ENCODE measurements at regions not wholly inside any gene's neighbourhood (a gene's known extent, or its start where the extent isn't known, plus 50 kb on each side); places are given as distances from the start of the nearest gene placed in this dataset.

- no peak overlapping the region for H4K8ac ChIP-seq (ENCODE audit: low read depth, low read length)
- H3K79me1 ChIP-seq (ENCODE audit: low read depth, low read length), result no peaks in the 10 kb centered on the region
- H3K9ac ChIP-seq (ENCODE audit: low read depth, low read length, poor library complexity), result no peak overlapping the region
- no peak overlapping the region for H3K4me2 ChIP-seq (ENCODE audit: insufficient read depth, low read length, poor library complexity, severe bottlenecking)
- no peaks in the 10 kb centered on the region for H3K36me3 ChIP-seq (replicated peaks in 1 of 2; ENCODE audit: control insufficient read depth in 2 of 2, insufficient read depth in 2 of 2, low read length in 2 of 2)
- H4K91ac ChIP-seq (ENCODE audit: low read depth, low read length, poor library complexity), result no peak overlapping the region
- H3K27ac ChIP-seq (replicated peaks; ENCODE audit: low read length), result no peak overlapping the region
- no peak overlapping the region for H2BK5ac ChIP-seq (ENCODE audit: low read length)
- peaks cover 0 to 3% of the 10 kb centered on the region in 2 donors for H3K9me3 ChIP-seq (replicated peaks in 1 of 2; ENCODE audit: control insufficient read depth in 2 of 2, insufficient read depth in 1 of 2, low read depth in 1 of 2, low read length in 2 of 2)
- no peak overlapping the region for H2BK12ac ChIP-seq (ENCODE audit: low read length)
- no peak overlapping the region for H3K4me3 ChIP-seq (ENCODE audit: low read length in 2 of 2)
- H3K4me1 ChIP-seq (ENCODE audit: control insufficient read depth in 2 of 2, insufficient read depth in 1 of 2, low read depth in 1 of 2, low read length in 2 of 2), result no peaks in the 10 kb centered on the region
- H3K4ac ChIP-seq (ENCODE audit: low read length), result no peak overlapping the region
- no peak overlapping the region for H3K18ac ChIP-seq (ENCODE audit: low read length)
- H3K27me3 ChIP-seq (ENCODE audit: control insufficient read depth in 3 of 3, insufficient read depth in 3 of 3, low read depth in 1 of 3, low read length in 3 of 3), result no peaks in the 10 kb centered on the region
- H3K14ac ChIP-seq (ENCODE audit: low read length), result no peak overlapping the region
- no CpG with 5 or more reads among the region's 1 CpG for WGBS, 2 donors (ENCODE audit: extremely low coverage in 2 of 2, insufficient read length in 2 of 2, insufficient replicate concordance in 1 of 2)
- H2BK15ac ChIP-seq (ENCODE audit: low read length), result no peak overlapping the region
- no peak overlapping the region for H2AFZ ChIP-seq (ENCODE audit: low read length)
- H3K23ac ChIP-seq (ENCODE audit: low read depth, low read length, poor library complexity), result no peak overlapping the region
- H2AK5ac ChIP-seq (ENCODE audit: low read depth, low read length), result no peak overlapping the region
- DNase-seq (ENCODE audit: low spot score), result no peak
- H2BK120ac ChIP-seq (ENCODE audit: low read depth, low read length), result no peak overlapping the region
Measured at GRCh38 chr3:55205990-55206389, 278.1 kb upstream of the LRTM1 start.

- Histone ChIP-seq H3K27me3 (ENCODE audit: control insufficient read depth in 3 of 3, insufficient read depth in 3 of 3, low read depth in 1 of 3, low read length in 3 of 3) (no peaks in the 10 kb centered on the region), H3K4ac (ENCODE audit: low read length) (no peak overlapping the region), H3K4me3 (ENCODE audit: low read length in 2 of 2) (no peak overlapping the region), H3K18ac (ENCODE audit: low read length) (no peak overlapping the region), H2AFZ (ENCODE audit: low read length) (no peak overlapping the region), H3K23ac (ENCODE audit: low read depth, low read length, poor library complexity) (no peak overlapping the region), H2AK5ac (ENCODE audit: low read depth, low read length) (no peak overlapping the region), H3K36me3 (replicated peaks in 1 of 2; ENCODE audit: control insufficient read depth in 2 of 2, insufficient read depth in 2 of 2, low read length in 2 of 2) (no peaks in the 10 kb centered on the region), H3K4me1 (ENCODE audit: control insufficient read depth in 2 of 2, insufficient read depth in 1 of 2, low read depth in 1 of 2, low read length in 2 of 2) (no peaks in the 10 kb centered on the region), H3K9me3 (replicated peaks in 1 of 2; ENCODE audit: control insufficient read depth in 2 of 2, insufficient read depth in 1 of 2, low read depth in 1 of 2, low read length in 2 of 2) (peaks cover 0 to 3% of the 10 kb centered on the region in 2 donors), H2BK120ac (ENCODE audit: low read depth, low read length) (no peak overlapping the region), H3K4me2 (ENCODE audit: insufficient read depth, low read length, poor library complexity, severe bottlenecking) (no peak overlapping the region), H2BK5ac (ENCODE audit: low read length) (no peak overlapping the region), H4K8ac (ENCODE audit: low read depth, low read length) (no peak overlapping the region), H2BK12ac (ENCODE audit: low read length) (no peak overlapping the region), H2BK15ac (ENCODE audit: low read length) (no peak overlapping the region), H3K27ac (replicated peaks; ENCODE audit: low read length) (no peak overlapping the region), H3K9ac (ENCODE audit: low read depth, low read length, poor library complexity) (no peak overlapping the region), H3K79me1 (ENCODE audit: low read depth, low read length) (no peaks in the 10 kb centered on the region), H4K91ac (ENCODE audit: low read depth, low read length, poor library complexity) (no peak overlapping the region), H3K14ac (ENCODE audit: low read length) (no peak overlapping the region)
- no peak for DNase-seq (ENCODE audit: low spot score)
- no CpG with 5 or more reads among the region's 1 CpG for WGBS, 2 donors (ENCODE audit: extremely low coverage in 2 of 2, insufficient read length in 2 of 2, insufficient replicate concordance in 1 of 2)
Measured at GRCh38 chr3:55204417-55204816, 276.6 kb upstream of the LRTM1 start.

GRCh38 chr3:55203546-55203945 lies 275.7 kb upstream of the LRTM1 start:
- H3K23ac ChIP-seq (ENCODE audit: low read depth, low read length, poor library complexity), result no peak overlapping the region
- H3K36me3 ChIP-seq (replicated peaks in 1 of 2; ENCODE audit: control insufficient read depth in 2 of 2, insufficient read depth in 2 of 2, low read length in 2 of 2), result no peaks in the 10 kb centered on the region
- no peak overlapping the region for H3K4ac ChIP-seq (ENCODE audit: low read length)
- no peak overlapping the region for H3K4me3 ChIP-seq (ENCODE audit: low read length in 2 of 2)
- no peak overlapping the region for H3K9ac ChIP-seq (ENCODE audit: low read depth, low read length, poor library complexity)
- no peak overlapping the region for H2AK5ac ChIP-seq (ENCODE audit: low read depth, low read length)
- H3K27ac ChIP-seq (replicated peaks; ENCODE audit: low read length), result no peak overlapping the region
- H2BK120ac ChIP-seq (ENCODE audit: low read depth, low read length), result no peak overlapping the region
- no peak for DNase-seq (ENCODE audit: low spot score)
- H3K4me2 ChIP-seq (ENCODE audit: insufficient read depth, low read length, poor library complexity, severe bottlenecking), result no peak overlapping the region
- H4K8ac ChIP-seq (ENCODE audit: low read depth, low read length), result no peak overlapping the region
- no CpG with 5 or more reads among the region's 4 CpGs for WGBS, 2 donors (ENCODE audit: extremely low coverage in 2 of 2, insufficient read length in 2 of 2, insufficient replicate concordance in 1 of 2)
- H3K79me1 ChIP-seq (ENCODE audit: low read depth, low read length), result no peaks in the 10 kb centered on the region
- H3K9me3 ChIP-seq (replicated peaks in 1 of 2; ENCODE audit: control insufficient read depth in 2 of 2, insufficient read depth in 1 of 2, low read depth in 1 of 2, low read length in 2 of 2), result peaks cover 0 to 3% of the 10 kb centered on the region in 2 donors
- no peak overlapping the region for H3K14ac ChIP-seq (ENCODE audit: low read length)
- no peak overlapping the region for H2BK5ac ChIP-seq (ENCODE audit: low read length)
- no peak overlapping the region for H2BK15ac ChIP-seq (ENCODE audit: low read length)
- H2BK12ac ChIP-seq (ENCODE audit: low read length), result no peak overlapping the region
- H3K4me1 ChIP-seq (ENCODE audit: control insufficient read depth in 2 of 2, insufficient read depth in 1 of 2, low read depth in 1 of 2, low read length in 2 of 2), result no peaks in the 10 kb centered on the region
- no peak overlapping the region for H4K91ac ChIP-seq (ENCODE audit: low read depth, low read length, poor library complexity)
- H3K18ac ChIP-seq (ENCODE audit: low read length), result no peak overlapping the region
- H3K27me3 ChIP-seq (ENCODE audit: control insufficient read depth in 3 of 3, insufficient read depth in 3 of 3, low read depth in 1 of 3, low read length in 3 of 3), result no peaks in the 10 kb centered on the region
- no peak overlapping the region for H2AFZ ChIP-seq (ENCODE audit: low read length)

GRCh38 chr3:55203006-55203405 lies 275.1 kb upstream of the LRTM1 start:
- no CpG with 5 or more reads among the region's 4 CpGs for WGBS, 2 donors (ENCODE audit: extremely low coverage in 2 of 2, insufficient read length in 2 of 2, insufficient replicate concordance in 1 of 2)
- Histone ChIP-seq H4K91ac (ENCODE audit: low read depth, low read length, poor library complexity) (no peak overlapping the region), H3K14ac (ENCODE audit: low read length) (no peak overlapping the region)

More at GRCh38 chr3:55203006-55203405, 275.1 kb upstream of the LRTM1 start:
- Histone ChIP-seq H4K8ac (ENCODE audit: low read depth, low read length) (no peak overlapping the region), H2BK12ac (ENCODE audit: low read length) (no peak overlapping the region), H3K18ac (ENCODE audit: low read length) (no peak overlapping the region), H2BK120ac (ENCODE audit: low read depth, low read length) (no peak overlapping the region), H3K9ac (ENCODE audit: low read depth, low read length, poor library complexity) (no peak overlapping the region), H2AFZ (ENCODE audit: low read length) (peak overlapping the region; percentile 55), H3K4ac (ENCODE audit: low read length) (no peak overlapping the region), H3K4me1 (ENCODE audit: control insufficient read depth in 2 of 2, insufficient read depth in 1 of 2, low read depth in 1 of 2, low read length in 2 of 2) (no peaks in the 10 kb centered on the region), H2AK5ac (ENCODE audit: low read depth, low read length) (no peak overlapping the region), H2BK15ac (ENCODE audit: low read length) (no peak overlapping the region), H2BK5ac (ENCODE audit: low read length) (no peak overlapping the region), H3K23ac (ENCODE audit: low read depth, low read length, poor library complexity) (no peak overlapping the region), H3K4me2 (ENCODE audit: insufficient read depth, low read length, poor library complexity, severe bottlenecking) (no peak overlapping the region), H3K27me3 (ENCODE audit: control insufficient read depth in 3 of 3, insufficient read depth in 3 of 3, low read depth in 1 of 3, low read length in 3 of 3) (no peaks in the 10 kb centered on the region), H3K4me3 (ENCODE audit: low read length in 2 of 2) (no peak overlapping the region), H3K79me1 (ENCODE audit: low read depth, low read length) (no peaks in the 10 kb centered on the region), H3K36me3 (replicated peaks in 1 of 2; ENCODE audit: control insufficient read depth in 2 of 2, insufficient read depth in 2 of 2, low read length in 2 of 2) (no peaks in the 10 kb centered on the region), H3K27ac (replicated peaks; ENCODE audit: low read length) (no peak overlapping the region), H3K9me3 (replicated peaks in 1 of 2; ENCODE audit: control insufficient read depth in 2 of 2, insufficient read depth in 1 of 2, low read depth in 1 of 2, low read length in 2 of 2) (peaks cover 0 to 3% of the 10 kb centered on the region in 2 donors)
- no peak for DNase-seq (ENCODE audit: low spot score)

All from neuronal stem cell (in vitro differentiated cells).